T-cell (primary cell): ENCODE measurements at regions not wholly inside any gene's neighbourhood (a gene's known extent, or its start where the extent isn't known, plus 50 kb on each side); places are given as distances from the start of the nearest gene placed in this dataset.
"Not testable (repeated sequence)": the region's sequence is repeated elsewhere in the genome, so short reads cannot be mapped to it uniquely, and the experiment has no call there.

Experiments used
- ATAC-seq, 4 experiments: fragments of 200-7000 bp in 3 of 4; fragments of 150-1000 bp in 1 of 4; cut with Tn5 transposase; replicated peaks in 1 of 4; 1 replicate in 3 of 4; 2 replicates in 1 of 4; pipeline ENCODE4 v1.10.0; 2021; ENCODE audit warnings: moderate library complexity in 3 of 4, mild to moderate bottlenecking in 2 of 4, moderate number of reproducible peaks in 1 of 4
- CTCF ChIA-PET, 2 donors: fragments of 300-600 bp; sonication (Branson Sonifier 250); formaldehyde crosslinking; loops; one replicate each; lab custom pipeline; 2022; ENCODE audit warnings: antibody characterized with exemption in 2 of 2; lab: Charles Lee
- POLR2A ChIA-PET, 2 donors: fragments of 300-600 bp; sonication (Branson Sonifier 250); formaldehyde crosslinking; loops; one replicate each; lab custom pipeline; 2022; ENCODE audit warnings: antibody characterized with exemption in 2 of 2; lab: Charles Lee
- DNase-seq, 35 experiments: peaks; one replicate each; pipeline versions ENCODE4 v3.0.0 to v3.0.0-alpha.2; 2013 to 2023
- H3K27ac ChIP-seq: one replicate; pipeline ENCODE4 v1.5.1; 2013; ENCODE audit warnings: low read length
- H3K27me3 ChIP-seq, 2 experiments: replicated peaks in 1 of 2; 1 replicate in 1 of 2; 2 replicates in 1 of 2; pipeline versions ENCODE4 v1.6.1 to v1.7.0; 2013; ENCODE audit warnings: low read length in 1 of 2, mixed read lengths in 1 of 2; ENCODE audit not compliant: control insufficient read depth in 2 of 2, insufficient read depth in 2 of 2; ENCODE audit errors: extremely low read depth in 1 of 2
- H3K36me3 ChIP-seq, 2 donors: 1 replicate in 1 of 2; 2 replicates in 1 of 2; pipeline versions ENCODE4 v1.6.1 to v1.7.0; 2013; ENCODE audit warnings: low read length in 1 of 2; ENCODE audit not compliant: control insufficient read depth in 2 of 2, insufficient read depth in 1 of 2; ENCODE audit errors: extremely low read depth in 1 of 2
- H3K4me1 ChIP-seq, 2 experiments: 1 replicate in 1 of 2; 2 replicates in 1 of 2; pipeline versions ENCODE4 v1.6.1 to v1.7.0; 2013; ENCODE audit warnings: low read length in 2 of 2, mixed read lengths in 1 of 2; ENCODE audit not compliant: insufficient read depth in 2 of 2, control insufficient read depth in 1 of 2; ENCODE audit errors: extremely low read depth in 1 of 2
- H3K4me3 ChIP-seq, 2 donors: 1 replicate in 1 of 2; 2 replicates in 1 of 2; pipeline versions ENCODE4 v1.5.1 to v1.7.0; 2013; ENCODE audit warnings: mild to moderate bottlenecking in 2 of 2, low read length in 1 of 2, moderate library complexity in 1 of 2; ENCODE audit not compliant: control insufficient read depth in 1 of 2; ENCODE audit errors: extremely low read depth in 1 of 2
- H3K9me3 ChIP-seq: 2 replicates; pipeline ENCODE4 v1.7.0; 2013
- H3K27ac Mint-ChIP-seq, 2 donors: one replicate each; pipeline ENCODE4 v1.8.0; 2020 to 2021; ENCODE audit warnings: mild to moderate bottlenecking in 2 of 2, mixed read lengths in 2 of 2
- H3K27me3 Mint-ChIP-seq, 2 donors: one replicate each; pipeline ENCODE4 v1.8.0; 2021 to 2022; ENCODE audit warnings: mixed read lengths in 2 of 2
- H3K36me3 Mint-ChIP-seq: one replicate; pipeline ENCODE4 v1.8.0; 2021; ENCODE audit warnings: mixed read lengths
- H3K4me1 Mint-ChIP-seq, 3 donors: one replicate each; pipeline ENCODE4 v1.8.0; 2020 to 2022; ENCODE audit warnings: mixed read lengths in 3 of 3, mild to moderate bottlenecking in 1 of 3
- H3K4me3 Mint-ChIP-seq, 3 donors: one replicate each; pipeline ENCODE4 v1.8.0; 2020 to 2022; ENCODE audit warnings: mild to moderate bottlenecking in 3 of 3, mixed read lengths in 3 of 3, moderate library complexity in 3 of 3
- H3K9me3 Mint-ChIP-seq, 3 donors: one replicate each; pipeline ENCODE4 v1.8.0; 2020 to 2022; ENCODE audit warnings: mixed read lengths in 3 of 3
- WGBS: methylation state at CpG from one replicate; pipeline ENCODE4 v1.1.5; 2013; ENCODE audit warnings: missing lambda C conversion rate; ENCODE audit not compliant: insufficient coverage; 5-methylcytosine and 5-hydroxymethylcytosine counted together

GRCh38 chr10:27347827-27348207, 107.2 kb upstream of the ACBD5 start:
- H3K4me3 Mint-ChIP-seq, CTCF ChIA-PET, H3K36me3 ChIP-seq, H3K4me1 ChIP-seq, H3K27ac ChIP-seq, ATAC-seq, H3K4me3 ChIP-seq, DNase-seq, H3K4me1 Mint-ChIP-seq, H3K27ac Mint-ChIP-seq, POLR2A ChIA-PET, H3K36me3 Mint-ChIP-seq, H3K9me3 Mint-ChIP-seq, H3K27me3 ChIP-seq, H3K9me3 ChIP-seq: not testable (repeated sequence)
- WGBS: no CpG with 5 or more reads among the region's 4 CpGs
- H3K27me3 Mint-ChIP-seq: peaks cover 20 to 25% of the 10 kb centered on the region in 2 donors

- Mint-ChIP-seq H3K9me3 (no peaks in the 10 kb centered on the region), H3K36me3 (no peaks in the 10 kb centered on the region), H3K4me3 (no peak overlapping the region), H3K4me1 (peaks cover 3 to 6% (median 3%) of the 10 kb centered on the region in 3 donors), H3K27me3 (peaks cover 12 to 18% of the 10 kb centered on the region in 2 donors), H3K27ac (no peak overlapping the region)
- CTCF ChIA-PET: no interaction called here
- POLR2A ChIA-PET: no interaction called here
- no peaks in the 10 kb centered on the region for H3K36me3 ChIP-seq
- no peak for ATAC-seq
- DNase-seq: no peak
- no peak overlapping the region for H3K27ac ChIP-seq
- H3K4me1 ChIP-seq: no peaks in the 10 kb centered on the region
- H3K27me3 ChIP-seq: no peaks in the 10 kb centered on the region
- no peak overlapping the region for H3K4me3 ChIP-seq
- H3K9me3 ChIP-seq: no peaks in the 10 kb centered on the region
- WGBS: 0% methylated on average over 1 of the region's 4 CpGs
Measured at GRCh38 chr10:27345455-27345920, 104.9 kb upstream of the ACBD5 start.

GRCh38 chr10:27344568-27345454, 104.2 kb upstream of the ACBD5 start:
- Mint-ChIP-seq H3K36me3 (no peaks in the 10 kb centered on the region), H3K27me3 (peaks cover 12 to 18% of the 10 kb centered on the region in 2 donors), H3K9me3 (no peaks in the 10 kb centered on the region), H3K27ac (no peak overlapping the region), H3K4me1 (peaks cover 3 to 6% (median 3%) of the 10 kb centered on the region in 3 donors), H3K4me3 (no peak overlapping the region)
- H3K27ac ChIP-seq: no peak overlapping the region
- H3K27me3 ChIP-seq: no peaks in the 10 kb centered on the region
- ATAC-seq: no peak
- CTCF ChIA-PET: no interaction called here
- no peaks in the 10 kb centered on the region for H3K9me3 ChIP-seq
- H3K36me3 ChIP-seq: no peaks in the 10 kb centered on the region
- H3K4me1 ChIP-seq: no peaks in the 10 kb centered on the region
- H3K4me3 ChIP-seq: no peak overlapping the region
- no CpG with 5 or more reads among the region's 8 CpGs for WGBS
- no peak for DNase-seq
- POLR2A ChIA-PET: interaction anchor here in 1 of 2 donors (0.7 kb wide), 1 partner anchor 725 kb away, joined by 3 read pairs; no protein-coding TSS in a partner anchor

GRCh38 chr10:27341001-27341400, 100.4 kb upstream of the ACBD5 start:
- H3K36me3 ChIP-seq: no peaks in the 10 kb centered on the region
- Mint-ChIP-seq H3K4me1 (peaks cover 0 to 3% (median 3%) of the 10 kb centered on the region in 3 donors), H3K27ac (no peak overlapping the region), H3K4me3 (no peak overlapping the region), H3K36me3 (no peaks in the 10 kb centered on the region), H3K9me3 (no peaks in the 10 kb centered on the region), H3K27me3 (peaks cover 0 to 5% of the 10 kb centered on the region in 2 donors)
- H3K4me3 ChIP-seq: no peak overlapping the region
- no peaks in the 10 kb centered on the region for H3K4me1 ChIP-seq
- ChIA-PET CTCF (no interaction called here), POLR2A (no interaction called here)
- DNase-seq (no peak), ATAC-seq (no peak)
- no peak overlapping the region for H3K27ac ChIP-seq
- no peaks in the 10 kb centered on the region for H3K9me3 ChIP-seq
- WGBS: no CpG with 5 or more reads among the region's 3 CpGs
- H3K27me3 ChIP-seq: peaks cover 0 to 3% of the 10 kb centered on the region in 2 experiments

- H3K4me3 Mint-ChIP-seq, POLR2A ChIA-PET, ATAC-seq, H3K4me1 Mint-ChIP-seq, H3K9me3 ChIP-seq, H3K4me1 ChIP-seq, H3K27me3 Mint-ChIP-seq, H3K27ac Mint-ChIP-seq, H3K27me3 ChIP-seq, H3K36me3 Mint-ChIP-seq, H3K27ac ChIP-seq, CTCF ChIA-PET, DNase-seq, H3K9me3 Mint-ChIP-seq, H3K36me3 ChIP-seq, H3K4me3 ChIP-seq: not testable (repeated sequence)
- 60% methylated on average over 1 of the region's 3 CpGs for WGBS
Measured at GRCh38 chr10:27335246-27335645, 94.6 kb upstream of the ACBD5 start.

GRCh38 chr10:27330074-27330473, 89.5 kb upstream of the ACBD5 start:
- no peaks in the 10 kb centered on the region for H3K4me1 Mint-ChIP-seq
- peaks cover 2 to 5% of the 10 kb centered on the region in 2 donors for H3K27me3 Mint-ChIP-seq
- H3K4me1 ChIP-seq: no peaks in the 10 kb centered on the region
- no peaks in the 10 kb centered on the region for H3K36me3 ChIP-seq
- H3K9me3 Mint-ChIP-seq: no peaks in the 10 kb centered on the region
- no peak overlapping the region for H3K27ac Mint-ChIP-seq
- H3K9me3 ChIP-seq: no peaks in the 10 kb centered on the region
- no peaks in the 10 kb centered on the region for H3K36me3 Mint-ChIP-seq
- H3K4me3 ChIP-seq: no peak overlapping the region
- no peak overlapping the region for H3K27ac ChIP-seq
- CTCF ChIA-PET: interaction anchor here in 1 of 2 donors (0.7 kb wide), 1 partner anchor 1097 kb away, joined by 3 read pairs; no protein-coding TSS in a partner anchor
- no peak for DNase-seq
- no peak for ATAC-seq
- H3K4me3 Mint-ChIP-seq: no peak overlapping the region
- H3K27me3 ChIP-seq: no peaks in the 10 kb centered on the region
- POLR2A ChIA-PET: no interaction called here
- 82% methylated on average over 3 of the region's 3 CpGs for WGBS
